ENCODE measurements at regions not wholly inside any gene's neighbourhood (a gene's known extent, or its start where the extent isn't known, plus 50 kb on each side); places are given as distances from the start of the nearest gene placed in this dataset.
A peak's percentile ranks its signal among the peaks of the same experiment; 100 is the strongest.

DNA sequence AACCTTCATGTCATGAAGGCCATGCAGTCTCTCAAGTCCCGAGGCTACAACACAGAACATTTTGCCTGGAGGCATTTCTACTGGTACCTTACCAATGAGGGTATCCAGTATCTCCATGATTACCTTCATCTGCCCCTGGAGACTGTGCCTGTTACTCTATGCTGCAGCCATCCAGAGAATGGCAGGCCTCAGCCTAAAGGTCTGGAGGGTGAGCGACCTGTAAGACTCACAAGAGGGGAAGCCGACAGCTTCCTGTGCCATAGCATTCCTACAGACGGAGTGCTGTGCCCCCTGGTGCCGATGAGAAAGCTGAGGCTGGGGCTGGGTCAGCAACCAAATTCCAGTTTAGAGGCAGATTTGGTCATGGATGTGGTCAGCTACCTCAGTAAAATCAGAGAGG lies 51.3 kb upstream of the CADPS start:
- H3K27me3 ChIP-seq, result no peaks in the 10 kb centered on the region
- H3K4me3 ChIP-seq, result no peak overlapping the region
- TF ChIP-seq, protein P1, sequence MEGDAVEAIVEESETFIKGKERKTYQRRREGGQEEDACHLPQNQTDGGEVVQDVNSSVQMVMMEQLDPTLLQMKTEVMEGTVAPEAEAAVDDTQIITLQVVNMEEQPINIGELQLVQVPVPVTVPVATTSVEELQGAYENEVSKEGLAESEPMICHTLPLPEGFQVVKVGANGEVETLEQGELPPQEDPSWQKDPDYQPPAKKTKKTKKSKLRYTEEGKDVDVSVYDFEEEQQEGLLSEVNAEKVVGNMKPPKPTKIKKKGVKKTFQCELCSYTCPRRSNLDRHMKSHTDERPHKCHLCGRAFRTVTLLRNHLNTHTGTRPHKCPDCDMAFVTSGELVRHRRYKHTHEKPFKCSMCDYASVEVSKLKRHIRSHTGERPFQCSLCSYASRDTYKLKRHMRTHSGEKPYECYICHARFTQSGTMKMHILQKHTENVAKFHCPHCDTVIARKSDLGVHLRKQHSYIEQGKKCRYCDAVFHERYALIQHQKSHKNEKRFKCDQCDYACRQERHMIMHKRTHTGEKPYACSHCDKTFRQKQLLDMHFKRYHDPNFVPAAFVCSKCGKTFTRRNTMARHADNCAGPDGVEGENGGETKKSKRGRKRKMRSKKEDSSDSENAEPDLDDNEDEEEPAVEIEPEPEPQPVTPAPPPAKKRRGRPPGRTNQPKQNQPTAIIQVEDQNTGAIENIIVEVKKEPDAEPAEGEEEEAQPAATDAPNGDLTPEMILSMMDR (IDR thresholded peaks at IDR 0.05), result no peak
- no peaks in the 10 kb centered on the region for H3K4me1 ChIP-seq
- no peaks in the 10 kb centered on the region for H3K36me3 ChIP-seq
- intact Hi-C loops (cut with DNase I), result no loop called here
- no peaks in the 10 kb centered on the region for H3K9me3 ChIP-seq
- no peak for DNase-seq
- no peak overlapping the region for H3K9ac ChIP-seq (ENCODE audit: low read depth in 2 of 2, low read length in 2 of 2)
- H3K27ac ChIP-seq, result no peak overlapping the region

DNA sequence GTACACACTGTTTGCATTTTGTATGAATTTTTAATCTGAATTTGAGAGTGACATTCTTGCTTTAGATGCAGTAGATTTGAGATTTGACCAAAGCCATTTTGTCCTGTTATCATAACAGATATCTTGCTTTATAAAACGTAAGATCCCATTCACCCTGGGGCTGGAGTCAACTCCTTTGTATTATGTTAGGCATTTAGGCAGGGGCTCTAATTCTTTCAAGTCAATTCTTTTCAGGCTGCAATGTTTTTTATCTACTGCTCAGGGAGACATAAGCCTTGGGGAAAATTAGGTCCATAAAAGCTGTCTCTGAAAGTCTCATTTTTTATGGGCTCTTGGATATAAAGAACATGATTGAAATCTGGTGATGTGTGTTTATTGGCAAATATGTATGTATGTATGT lies 53.0 kb upstream of the CADPS start:
- Histone ChIP-seq H3K9ac (ENCODE audit: low read depth in 2 of 2, low read length in 2 of 2) (no peak overlapping the region), H3K27me3 (no peaks in the 10 kb centered on the region), H3K4me3 (no peak overlapping the region), H3K4me1 (no peaks in the 10 kb centered on the region), H3K36me3 (no peaks in the 10 kb centered on the region), H3K27ac (no peak overlapping the region), H3K9me3 (no peaks in the 10 kb centered on the region)
- TF ChIP-seq, protein P1 (IDR thresholded peaks at IDR 0.05), result no peak
- DNase-seq, result no peak
- intact Hi-C loops (cut with DNase I), result no loop called here

GRCh38 chr3:62929771-62930170 lies 54.6 kb upstream of the CADPS start:
- DNase-seq, result no peak
- no peaks in the 10 kb centered on the region for H3K4me1 ChIP-seq
- no peaks in the 10 kb centered on the region for H3K9me3 ChIP-seq
- TF ChIP-seq, protein P1 (IDR thresholded peaks at IDR 0.05), result no peak
- H3K27me3 ChIP-seq, result no peaks in the 10 kb centered on the region
- H3K4me3 ChIP-seq, result no peak overlapping the region
- H3K36me3 ChIP-seq, result no peaks in the 10 kb centered on the region
- H3K27ac ChIP-seq, result no peak overlapping the region
- intact Hi-C loops (cut with DNase I), result no loop called here
- H3K9ac ChIP-seq (ENCODE audit: low read depth in 2 of 2, low read length in 2 of 2), result no peak overlapping the region

GRCh38 chr3:62935793-62936192 lies 60.6 kb upstream of the CADPS start:
- TF ChIP-seq, protein P1 (IDR thresholded peaks at IDR 0.05), result no peak
- DNase-seq, result no peak
- no peak overlapping the region for H3K4me3 ChIP-seq
- peak overlapping the region; percentile 38 for H3K27ac ChIP-seq
- H3K27me3 ChIP-seq, result no peaks in the 10 kb centered on the region
- H3K4me1 ChIP-seq, result peaks cover 5% of the 10 kb centered on the region
- H3K9me3 ChIP-seq, result no peaks in the 10 kb centered on the region
- no peaks in the 10 kb centered on the region for H3K36me3 ChIP-seq
- intact Hi-C loops (cut with DNase I), result no loop called here
- no peak overlapping the region for H3K9ac ChIP-seq (ENCODE audit: low read depth in 2 of 2, low read length in 2 of 2)

DNA sequence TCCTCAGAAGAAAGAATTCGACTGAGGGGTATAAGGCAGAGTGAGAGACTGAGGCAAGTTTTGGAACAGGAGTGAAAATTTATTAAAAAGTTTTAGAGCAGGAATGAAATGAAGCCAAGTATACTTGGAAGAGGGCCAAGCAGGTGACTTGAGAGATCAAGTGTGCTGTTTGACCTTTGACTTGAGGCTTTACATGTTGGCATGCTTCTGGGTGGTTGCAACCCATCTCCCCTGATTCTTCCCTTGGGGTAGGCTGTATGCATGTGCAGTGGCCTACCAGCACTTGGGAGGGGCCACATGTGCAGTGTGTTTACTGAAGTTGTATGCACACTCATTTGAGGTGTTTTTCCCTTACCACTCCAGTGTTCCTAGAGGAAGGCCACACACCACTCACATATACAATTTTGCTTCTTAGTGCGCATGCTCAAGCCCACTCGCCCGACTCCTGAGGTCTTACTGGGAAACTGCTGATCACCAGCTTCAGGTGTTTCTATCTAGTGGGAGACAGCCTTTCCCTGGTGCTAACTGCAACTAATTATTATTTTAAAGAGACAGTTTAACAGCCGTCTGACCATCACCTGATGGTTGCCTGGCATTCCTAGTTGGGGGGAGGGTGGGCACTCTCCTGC lies 61.5 kb upstream of the CADPS start:
- H3K4me1 ChIP-seq, result peaks cover 5% of the 10 kb centered on the region
- H3K9ac ChIP-seq (ENCODE audit: low read depth in 2 of 2, low read length in 2 of 2), result no peak overlapping the region
- intact Hi-C loops (cut with DNase I), result no loop called here
- no peaks in the 10 kb centered on the region for H3K36me3 ChIP-seq
- no peak overlapping the region for H3K27ac ChIP-seq
- H3K27me3 ChIP-seq, result no peaks in the 10 kb centered on the region
- DNase-seq, result peak; percentile 53
- TF ChIP-seq, protein P1 (IDR thresholded peaks at IDR 0.05), result no peak
- no peak overlapping the region for H3K4me3 ChIP-seq
- no peaks in the 10 kb centered on the region for H3K9me3 ChIP-seq

Measured in colonic mucosa (tissue), 4 donors.